ENCODE measurements at regions not wholly inside any gene's neighbourhood (a gene's known extent, or its start where the extent isn't known, plus 50 kb on each side); places are given as distances from the start of the nearest gene placed in this dataset.

DNA sequence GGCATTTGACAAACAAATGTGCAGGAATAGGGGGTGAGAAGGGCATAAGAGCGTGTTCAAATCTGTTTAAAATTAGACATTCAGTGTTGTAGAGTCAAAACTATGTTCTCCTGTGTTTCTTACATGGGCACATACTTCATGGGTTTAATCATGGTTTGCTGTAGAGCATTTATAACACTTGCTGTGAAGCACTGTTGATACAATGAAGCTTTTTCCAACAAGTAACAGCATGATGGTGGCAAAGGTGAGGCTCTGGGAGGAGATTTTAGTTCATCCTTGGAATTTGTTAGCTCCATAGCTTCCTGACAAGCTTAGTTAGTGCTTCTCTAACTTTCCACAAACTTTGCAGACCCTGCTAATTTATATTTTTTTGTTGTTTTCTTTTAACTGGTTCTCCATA, 900.7 kb downstream of the TFAP2A start:
- Histone ChIP-seq H3K27ac (no peak overlapping the region), H3K9me3 (no peaks in the 10 kb centered on the region), H3K36me3 (no peaks in the 10 kb centered on the region), H3K27me3 (no peaks in the 10 kb centered on the region), H3K4me1 (no peaks in the 10 kb centered on the region), H3K4me3 (no peak overlapping the region)
- intact Hi-C loops (cut with DNase I): no loop called here
- DNase-seq (ENCODE audit: low spot score in 2 of 2): no peak
- TF ChIP-seq, protein P1, sequence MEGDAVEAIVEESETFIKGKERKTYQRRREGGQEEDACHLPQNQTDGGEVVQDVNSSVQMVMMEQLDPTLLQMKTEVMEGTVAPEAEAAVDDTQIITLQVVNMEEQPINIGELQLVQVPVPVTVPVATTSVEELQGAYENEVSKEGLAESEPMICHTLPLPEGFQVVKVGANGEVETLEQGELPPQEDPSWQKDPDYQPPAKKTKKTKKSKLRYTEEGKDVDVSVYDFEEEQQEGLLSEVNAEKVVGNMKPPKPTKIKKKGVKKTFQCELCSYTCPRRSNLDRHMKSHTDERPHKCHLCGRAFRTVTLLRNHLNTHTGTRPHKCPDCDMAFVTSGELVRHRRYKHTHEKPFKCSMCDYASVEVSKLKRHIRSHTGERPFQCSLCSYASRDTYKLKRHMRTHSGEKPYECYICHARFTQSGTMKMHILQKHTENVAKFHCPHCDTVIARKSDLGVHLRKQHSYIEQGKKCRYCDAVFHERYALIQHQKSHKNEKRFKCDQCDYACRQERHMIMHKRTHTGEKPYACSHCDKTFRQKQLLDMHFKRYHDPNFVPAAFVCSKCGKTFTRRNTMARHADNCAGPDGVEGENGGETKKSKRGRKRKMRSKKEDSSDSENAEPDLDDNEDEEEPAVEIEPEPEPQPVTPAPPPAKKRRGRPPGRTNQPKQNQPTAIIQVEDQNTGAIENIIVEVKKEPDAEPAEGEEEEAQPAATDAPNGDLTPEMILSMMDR (IDR thresholded peaks at IDR 0.05): no peak

- Histone ChIP-seq H3K4me3 (no peak overlapping the region), H3K27me3 (no peaks in the 10 kb centered on the region), H3K9me3 (no peaks in the 10 kb centered on the region), H3K4me1 (no peaks in the 10 kb centered on the region), H3K36me3 (no peaks in the 10 kb centered on the region), H3K27ac (no peak overlapping the region)
- TF ChIP-seq, protein P1 (IDR thresholded peaks at IDR 0.05): no peak
- intact Hi-C loops (cut with DNase I): no loop called here
- DNase-seq (ENCODE audit: low spot score in 2 of 2): no peak
Measured at GRCh38 chr6:9511157-9511556, 903.7 kb downstream of the TFAP2A start.

DNA sequence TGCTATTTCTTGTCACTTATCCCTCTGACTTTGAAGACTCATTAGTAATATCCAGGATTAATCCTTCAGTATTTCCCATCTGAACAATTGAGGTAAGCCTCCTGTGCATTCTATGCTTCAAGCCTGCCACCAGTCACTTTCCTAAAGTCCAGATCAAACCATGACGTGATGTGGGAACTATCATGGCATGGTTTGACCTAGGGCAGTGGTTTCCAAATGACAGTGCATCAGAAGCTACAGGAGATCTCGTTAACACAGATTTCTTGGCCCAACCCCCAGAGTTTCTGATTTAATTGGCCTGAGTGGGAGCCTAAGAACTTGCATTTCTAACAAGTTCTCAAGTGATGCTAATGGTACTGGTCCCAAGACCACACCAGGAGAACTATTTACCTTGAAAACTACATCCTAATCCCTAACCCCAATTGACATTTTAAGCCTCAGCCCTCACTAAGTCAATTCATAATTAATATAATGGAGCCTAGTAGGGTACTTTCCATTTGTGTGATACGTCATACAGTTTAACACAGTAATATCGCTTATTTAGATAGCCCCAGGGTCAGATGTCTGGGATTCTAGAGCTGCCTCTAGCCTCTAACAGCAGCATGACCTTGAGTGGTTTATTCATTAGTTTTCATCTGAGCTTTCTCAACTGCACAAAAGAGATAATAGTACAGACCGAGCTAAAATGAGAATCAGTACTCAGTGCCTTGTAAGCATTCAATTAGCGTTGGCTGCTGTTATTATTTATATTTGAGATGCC, 907.6 kb downstream of the TFAP2A start:
- H3K27ac ChIP-seq: no peak overlapping the region
- H3K9me3 ChIP-seq: no peaks in the 10 kb centered on the region
- H3K27me3 ChIP-seq: no peaks in the 10 kb centered on the region
- TF ChIP-seq, protein P1 (IDR thresholded peaks at IDR 0.05): no peak
- intact Hi-C loops (cut with DNase I): no loop called here
- H3K4me1 ChIP-seq: no peaks in the 10 kb centered on the region
- H3K36me3 ChIP-seq: no peaks in the 10 kb centered on the region
- no peak overlapping the region for H3K4me3 ChIP-seq
- DNase-seq (ENCODE audit: low spot score in 2 of 2): no peak

- Histone ChIP-seq H3K4me3 (no peak overlapping the region), H3K9me3 (no peaks in the 10 kb centered on the region), H3K4me1 (no peaks in the 10 kb centered on the region), H3K27ac (no peak overlapping the region), H3K36me3 (no peaks in the 10 kb centered on the region), H3K27me3 (no peaks in the 10 kb centered on the region)
- no peak for DNase-seq (ENCODE audit: low spot score in 2 of 2)
- intact Hi-C loops (cut with DNase I): no loop called here
- TF ChIP-seq, protein P1 (IDR thresholded peaks at IDR 0.05): no peak
Measured at GRCh38 chr6:9504191-9504590, 910.7 kb downstream of the TFAP2A start.

- H3K27ac ChIP-seq: no peak overlapping the region
- TF ChIP-seq, protein P1 (IDR thresholded peaks at IDR 0.05): no peak
- no peaks in the 10 kb centered on the region for H3K27me3 ChIP-seq
- no peaks in the 10 kb centered on the region for H3K9me3 ChIP-seq
- no peak overlapping the region for H3K4me3 ChIP-seq
- intact Hi-C loops (cut with DNase I): no loop called here
- no peaks in the 10 kb centered on the region for H3K36me3 ChIP-seq
- no peaks in the 10 kb centered on the region for H3K4me1 ChIP-seq
- no peak for DNase-seq (ENCODE audit: low spot score in 2 of 2)
Measured at GRCh38 chr6:9503111-9503761, 911.6 kb downstream of the TFAP2A start.

Measured in ascending aorta (tissue), 2 donors.